Fibroblast of lung (primary cell): ENCODE measurements at regions not wholly inside any gene's neighbourhood (a gene's known extent, or its start where the extent isn't known, plus 50 kb on each side); places are given as distances from the start of the nearest gene placed in this dataset.

Experiments used
- DNase-seq, 2 donors: peaks; one replicate each; pipeline versions ENCODE4 v3.0.0 to v3.0.0-alpha.2; 2010; ENCODE audit warnings: low read depth in 2 of 2
- H2AFZ ChIP-seq: 2 replicates; pipeline ENCODE4 v1.5.1; 2012; ENCODE audit warnings: low read length, control low read depth, inconsistent platforms
- H3K27ac ChIP-seq: 2 replicates; pipeline ENCODE4 v1.5.1; 2011; ENCODE audit warnings: low read length, control low read depth; ENCODE audit not compliant: insufficient read depth
- H3K27me3 ChIP-seq: 2 replicates; pipeline ENCODE4 v1.5.1; 2011; ENCODE audit warnings: mild to moderate bottlenecking, low read length; ENCODE audit not compliant: control insufficient read depth, insufficient read depth
- H3K36me3 ChIP-seq: 2 replicates; pipeline ENCODE4 v1.5.1; 2011; ENCODE audit warnings: low read length; ENCODE audit not compliant: control insufficient read depth, insufficient read depth
- H3K4me1 ChIP-seq: 2 replicates; pipeline ENCODE4 v1.5.1; 2011; ENCODE audit warnings: low read length; ENCODE audit not compliant: control insufficient read depth, insufficient read depth; ENCODE audit errors: extremely low read depth
- H3K4me2 ChIP-seq: 2 replicates; pipeline ENCODE4 v1.5.1; 2011; ENCODE audit warnings: low read length, control low read depth; ENCODE audit not compliant: insufficient read depth; ENCODE audit errors: extremely low read depth
- H3K4me3 ChIP-seq, 4 experiments: fragments of 200-600 bp in 1 of 4; sonication (generic) in 1 of 4; replicated peaks in 1 of 4; 2 replicates each; pipeline ENCODE4 v1.5.1; 2011 to 2016; ENCODE audit warnings: low read length in 4 of 4, low read depth in 3 of 4, mild to moderate bottlenecking in 3 of 4, control low read depth in 2 of 4, inconsistent platforms in 1 of 4, mixed read lengths in 1 of 4; ENCODE audit not compliant: insufficient read depth in 1 of 4; ENCODE audit errors: control extremely low read depth in 1 of 4
- H3K79me2 ChIP-seq: 2 replicates; pipeline ENCODE4 v1.5.1; 2012; ENCODE audit warnings: mild to moderate bottlenecking, low read length, inconsistent platforms; ENCODE audit not compliant: control insufficient read depth, insufficient read depth
- H3K9ac ChIP-seq: 2 replicates; pipeline ENCODE4 v1.5.1; 2011; ENCODE audit warnings: mild to moderate bottlenecking, low read length, control low read depth; ENCODE audit not compliant: insufficient read depth
- H3K9me3 ChIP-seq: 2 replicates; pipeline ENCODE4 v1.5.1; 2012; ENCODE audit warnings: low read depth, low read length; ENCODE audit not compliant: control insufficient read depth, insufficient read depth
- H4K20me1 ChIP-seq: 2 replicates; pipeline ENCODE4 v1.5.1; 2011; ENCODE audit warnings: low read length; ENCODE audit not compliant: control insufficient read depth, insufficient read depth; ENCODE audit errors: extremely low read depth
- CTCF ChIP-seq, 2 donors: IDR thresholded peaks in 1 of 2; conservative IDR thresholded peaks in 1 of 2; 1 replicate in 1 of 2; 2 replicates in 1 of 2; pipeline ENCODE4 v1.5.1; 2011 to 2012; ENCODE audit warnings: low read length in 2 of 2, control low read depth in 1 of 2, inconsistent platforms in 1 of 2, low read depth in 1 of 2, mild to moderate bottlenecking in 1 of 2
- EZH2 ChIP-seq: IDR thresholded peaks from 2 replicates; pipeline ENCODE4 v1.5.1; 2012; ENCODE audit warnings: low read length, control low read depth, mild to moderate bottlenecking; ENCODE audit errors: missing control alignments

- H3K4me2 ChIP-seq = no peak overlapping the region
- H2AFZ ChIP-seq = no peak overlapping the region
- H3K27me3 ChIP-seq = no peaks in the 10 kb centered on the region
- H3K79me2 ChIP-seq = no peaks in the 10 kb centered on the region
- DNase-seq = no peak
- no peaks in the 10 kb centered on the region for H4K20me1 ChIP-seq
- H3K9ac ChIP-seq = no peak overlapping the region
- no peaks in the 10 kb centered on the region for H3K36me3 ChIP-seq
- H3K9me3 ChIP-seq = no peaks in the 10 kb centered on the region
- no peak overlapping the region for H3K27ac ChIP-seq
- no peak overlapping the region for H3K4me3 ChIP-seq
- no peaks in the 10 kb centered on the region for H3K4me1 ChIP-seq
- no peak for TF ChIP-seq EZH2
- TF ChIP-seq CTCF (conservative IDR thresholded peaks at IDR 0.05 in 1 of 2, IDR thresholded peaks at IDR 0.05 in 1 of 2; ENCODE audit: low read depth in 1 of 2, low read length in 2 of 2) = no peak
Measured at GRCh38 chr12:19008102-19008501, 121.4 kb upstream of the PLEKHA5 start.

DNA sequence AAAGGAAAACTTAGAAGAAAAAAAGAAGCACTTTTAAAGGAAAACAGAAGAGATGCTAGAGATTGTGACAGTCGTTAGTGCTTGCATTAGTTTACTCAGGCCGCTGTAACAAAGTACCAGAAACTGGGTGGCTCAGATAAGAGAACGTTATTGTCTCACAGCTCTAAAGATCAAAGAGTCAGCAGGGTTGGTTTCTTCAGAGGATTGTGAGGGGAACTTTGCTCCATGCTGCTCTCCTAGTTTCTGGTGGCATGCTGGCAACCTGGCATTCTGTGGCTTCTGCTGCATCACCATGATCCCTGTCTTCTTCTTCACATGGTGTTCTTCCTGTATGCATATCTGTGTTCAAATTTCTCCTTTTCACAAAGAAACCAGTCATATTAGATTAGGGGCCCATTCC is 119.4 kb upstream of the PLEKHA5 start:
- DNase-seq = no peak
- H3K4me2 ChIP-seq = no peak overlapping the region
- H3K36me3 ChIP-seq = no peaks in the 10 kb centered on the region
- H3K9ac ChIP-seq = no peak overlapping the region
- no peak overlapping the region for H3K27ac ChIP-seq
- H4K20me1 ChIP-seq = no peaks in the 10 kb centered on the region
- no peaks in the 10 kb centered on the region for H3K27me3 ChIP-seq
- no peak overlapping the region for H2AFZ ChIP-seq
- H3K4me3 ChIP-seq = no peak overlapping the region
- no peaks in the 10 kb centered on the region for H3K79me2 ChIP-seq
- no peaks in the 10 kb centered on the region for H3K4me1 ChIP-seq
- no peaks in the 10 kb centered on the region for H3K9me3 ChIP-seq
- TF ChIP-seq EZH2 (no peak), CTCF (conservative IDR thresholded peaks at IDR 0.05 in 1 of 2, IDR thresholded peaks at IDR 0.05 in 1 of 2; ENCODE audit: low read depth in 1 of 2, low read length in 2 of 2) (no peak)

DNA sequence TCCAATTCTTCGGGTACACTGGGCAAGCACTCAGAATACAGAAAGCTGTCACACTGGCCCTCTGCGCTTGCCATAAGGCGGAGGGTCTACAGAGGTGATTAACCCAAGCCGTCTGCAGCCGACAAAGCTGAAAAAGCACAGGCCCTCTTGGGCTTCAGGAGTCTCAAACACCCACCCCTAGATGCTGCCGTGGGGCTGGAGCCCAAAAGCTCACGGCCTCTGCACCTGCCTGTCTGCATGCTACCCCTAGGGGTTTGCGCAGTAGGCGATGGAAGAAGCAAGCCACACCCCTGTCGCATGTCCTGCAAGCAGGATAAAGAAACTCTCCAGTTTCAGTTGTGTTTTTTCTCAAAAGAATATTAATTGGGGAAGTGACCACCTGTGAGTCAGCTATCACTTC is 118.8 kb upstream of the PLEKHA5 start:
- no peaks in the 10 kb centered on the region for H3K36me3 ChIP-seq
- no peaks in the 10 kb centered on the region for H3K4me1 ChIP-seq
- no peaks in the 10 kb centered on the region for H3K27me3 ChIP-seq
- no peak overlapping the region for H3K9ac ChIP-seq
- DNase-seq = no peak
- no peak overlapping the region for H3K4me2 ChIP-seq
- no peak overlapping the region for H2AFZ ChIP-seq
- no peaks in the 10 kb centered on the region for H3K9me3 ChIP-seq
- H3K4me3 ChIP-seq = no peak overlapping the region
- no peaks in the 10 kb centered on the region for H4K20me1 ChIP-seq
- no peak for TF ChIP-seq EZH2
- no peaks in the 10 kb centered on the region for H3K79me2 ChIP-seq
- H3K27ac ChIP-seq = no peak overlapping the region
